H9 (cell line): ENCODE measurements at regions not wholly inside any gene's neighbourhood (a gene's known extent, or its start where the extent isn't known, plus 50 kb on each side); places are given as distances from the start of the nearest gene placed in this dataset.

Experiments
- DNase-seq: peaks from one replicate; pipeline ENCODE4 v3.0.0-alpha.2; 2017
- H2AFZ ChIP-seq: one replicate; pipeline ENCODE4 v1.6.1; 2013; ENCODE audit warnings: mild to moderate bottlenecking, low read length, control low read depth, moderate library complexity
- H2AK5ac ChIP-seq: 2 replicates; pipeline ENCODE4 v1.6.1; 2013; ENCODE audit warnings: low read length, control low read depth, mixed read lengths; ENCODE audit not compliant: insufficient read length
- H2BK120ac ChIP-seq: one replicate; pipeline ENCODE4 v1.6.1; 2013; ENCODE audit warnings: low read depth, mild to moderate bottlenecking, low read length, control low read depth, inconsistent platforms; ENCODE audit not compliant: poor library complexity, severe bottlenecking
- H2BK12ac ChIP-seq: 2 replicates; pipeline ENCODE4 v1.6.1; 2013; ENCODE audit warnings: low read length, control low read depth, mixed read lengths, low read depth; ENCODE audit not compliant: insufficient read length
- H2BK15ac ChIP-seq: 2 replicates; pipeline ENCODE4 v1.6.1; 2013; ENCODE audit warnings: low read depth, low read length, control low read depth
- H2BK20ac ChIP-seq: one replicate; pipeline ENCODE4 v1.6.1; 2013; ENCODE audit warnings: low read depth, mild to moderate bottlenecking, low read length, control low read depth, inconsistent platforms; ENCODE audit not compliant: poor library complexity, severe bottlenecking
- H2BK5ac ChIP-seq: 2 replicates; pipeline ENCODE4 v1.6.1; 2013; ENCODE audit warnings: low read length, control low read depth, mixed read lengths; ENCODE audit not compliant: insufficient read length
- H3K14ac ChIP-seq: 2 replicates; pipeline ENCODE4 v1.6.1; 2013; ENCODE audit warnings: low read length, control low read depth; ENCODE audit not compliant: insufficient read depth
- H3K18ac ChIP-seq: 2 replicates; pipeline ENCODE4 v1.6.1; 2013; ENCODE audit warnings: low read depth, mild to moderate bottlenecking, mixed read lengths, low read length, control low read depth; ENCODE audit not compliant: insufficient read length
- H3K23ac ChIP-seq: 2 replicates; pipeline ENCODE4 v1.6.1; 2013; ENCODE audit warnings: low read length, control low read depth, mixed read lengths, low read depth; ENCODE audit not compliant: insufficient read length
- H3K23me2 ChIP-seq: 2 replicates; pipeline ENCODE4 v1.6.1; 2013; ENCODE audit warnings: low read depth, mild to moderate bottlenecking, mixed read lengths, low read length, control low read depth; ENCODE audit not compliant: insufficient read length, poor library complexity, severe bottlenecking
- H3K27ac ChIP-seq: 2 replicates; pipeline ENCODE4 v1.5.1; 2013; ENCODE audit warnings: low read length, control low read depth, mixed read lengths, low read depth; ENCODE audit not compliant: insufficient read length
- H3K27me3 ChIP-seq: 2 replicates; pipeline ENCODE4 v1.6.1; 2013; ENCODE audit warnings: low read length, control low read depth, inconsistent platforms; ENCODE audit not compliant: insufficient read depth
- H3K4ac ChIP-seq: 2 replicates; pipeline ENCODE4 v1.6.1; 2013; ENCODE audit warnings: low read depth, mild to moderate bottlenecking, control low read depth, inconsistent platforms, low read length, moderate library complexity
- H3K4me1 ChIP-seq: 2 replicates; pipeline ENCODE4 v1.6.1; 2013; ENCODE audit warnings: low read length, control low read depth, inconsistent platforms; ENCODE audit not compliant: insufficient read depth
- H3K4me2 ChIP-seq: 2 replicates; pipeline ENCODE4 v1.6.1; 2013; ENCODE audit warnings: low read length, control low read depth, mixed read lengths; ENCODE audit not compliant: insufficient read length, insufficient read depth
- H3K56ac ChIP-seq: 2 replicates; pipeline ENCODE4 v1.6.1; 2013; ENCODE audit warnings: low read depth, mild to moderate bottlenecking, mixed read lengths, low read length, control low read depth; ENCODE audit not compliant: insufficient read length
- H3K79me1 ChIP-seq: 2 replicates; pipeline ENCODE4 v1.6.1; 2013; ENCODE audit warnings: low read depth, mild to moderate bottlenecking, moderate library complexity, low read length, control low read depth, inconsistent platforms; ENCODE audit not compliant: insufficient read depth, poor library complexity, severe bottlenecking
- H3K79me2 ChIP-seq: 2 replicates; pipeline ENCODE4 v1.6.1; 2013; ENCODE audit warnings: low read length, control low read depth, inconsistent platforms; ENCODE audit not compliant: insufficient read depth
- H3K9ac ChIP-seq: 2 replicates; pipeline ENCODE4 v1.6.1; 2013; ENCODE audit warnings: low read length, control low read depth, mixed read lengths; ENCODE audit not compliant: insufficient read length; ENCODE audit errors: extremely low read depth
- H3K9me3 ChIP-seq: one replicate; pipeline ENCODE4 v1.6.1; 2013; ENCODE audit warnings: low read depth, low read length, inconsistent platforms; ENCODE audit not compliant: control insufficient read depth
- H3T11ph ChIP-seq: one replicate; pipeline ENCODE4 v1.6.1; 2013; ENCODE audit warnings: mild to moderate bottlenecking, low read length, control low read depth, inconsistent platforms
- H4K20me1 ChIP-seq: one replicate; pipeline ENCODE4 v1.6.1; 2013; ENCODE audit not compliant: control insufficient read depth, insufficient read length, insufficient read depth
- H4K5ac ChIP-seq: 2 replicates; pipeline ENCODE4 v1.6.1; 2013; ENCODE audit warnings: low read depth, mild to moderate bottlenecking, mixed read lengths, low read length, control low read depth; ENCODE audit not compliant: insufficient read length
- H4K8ac ChIP-seq: replicated peaks from 2 replicates; pipeline ENCODE4 v1.6.1; 2013; ENCODE audit warnings: low read length, control low read depth, mixed read lengths, low read depth; ENCODE audit not compliant: insufficient read length
- H4K91ac ChIP-seq: 2 replicates; pipeline ENCODE4 v1.6.1; 2013; ENCODE audit warnings: low read depth, mild to moderate bottlenecking, moderate library complexity, mixed read lengths, low read length, control low read depth; ENCODE audit not compliant: insufficient read length
- H3K27ac Mint-ChIP-seq, 3 experiments: 2 replicates in 2 of 3; 3 replicates in 1 of 3; pipeline ENCODE4 v1.8.0; 2020 to 2021; ENCODE audit warnings: mixed read lengths in 3 of 3, mild to moderate bottlenecking in 1 of 3, moderate library complexity in 1 of 3
- H3K27me3 Mint-ChIP-seq: 2 replicates; pipeline ENCODE4 v1.8.0; 2021; ENCODE audit warnings: low read depth, mild to moderate bottlenecking, moderate library complexity, mixed read lengths
- H3K36me3 Mint-ChIP-seq, 3 experiments: 2 replicates in 2 of 3; 3 replicates in 1 of 3; pipeline ENCODE4 v1.8.0; 2020 to 2021; ENCODE audit warnings: low read depth in 3 of 3, mixed read lengths in 3 of 3; ENCODE audit not compliant: insufficient read depth in 1 of 3
- H3K4me1 Mint-ChIP-seq, 2 experiments: 2 replicates each; pipeline ENCODE4 v1.8.0; 2020; ENCODE audit warnings: mixed read lengths in 2 of 2
- H3K4me3 Mint-ChIP-seq, 2 experiments: 2 replicates in 1 of 2; 3 replicates in 1 of 2; pipeline ENCODE4 v1.8.0; 2020 to 2021; ENCODE audit warnings: mild to moderate bottlenecking in 2 of 2, mixed read lengths in 2 of 2, moderate library complexity in 1 of 2
- H3K9me3 Mint-ChIP-seq, 2 experiments: 2 replicates in 1 of 2; 3 replicates in 1 of 2; pipeline ENCODE4 v1.8.0; 2020; ENCODE audit warnings: mild to moderate bottlenecking in 2 of 2, mixed read lengths in 2 of 2, moderate library complexity in 1 of 2
- CTCF ChIP-seq: fragments of 200-600 bp; sonication (generic); conservative IDR thresholded peaks from 3 replicates; pipeline ENCODE4 v1.8.0; 2021; ENCODE audit warnings: antibody characterized with exemption, mild to moderate bottlenecking
- WGBS: extraction: QIAGEN DNeasy Blood & Tissue Kit; methylation state at CpG from one replicate; pipeline ENCODE4 v1.1.7; 2013; ENCODE audit warnings: missing lambda C conversion rate, low lambda C conversion rate, mixed read lengths; ENCODE audit not compliant: insufficient read length; ENCODE audit errors: extremely low coverage; 5-methylcytosine and 5-hydroxymethylcytosine counted together

- Mint-ChIP-seq H3K27me3 (peaks cover 15% of the 10 kb centered on the region), H3K36me3 (no peaks in the 10 kb centered on the region; a peak in 1 of 7 replicates), H3K4me1 (no peaks in the 10 kb centered on the region), H3K4me3 (no peak overlapping the region), H3K27ac (no peak overlapping the region), H3K9me3 (peaks cover 19 to 26% of the 10 kb centered on the region in 2 experiments)
- no peak overlapping the region for H4K8ac ChIP-seq
- H3K9ac ChIP-seq = no peak overlapping the region
- H3K27ac ChIP-seq = no peak overlapping the region
- no peaks in the 10 kb centered on the region for H3K23me2 ChIP-seq
- no peak overlapping the region for H4K91ac ChIP-seq
- H2AK5ac ChIP-seq = no peak overlapping the region
- no peak for DNase-seq
- H2BK12ac ChIP-seq = no peak overlapping the region
- H3T11ph ChIP-seq = no peak overlapping the region
- H3K18ac ChIP-seq = no peak overlapping the region
- no peak overlapping the region for H2AFZ ChIP-seq
- peaks cover 7% of the 10 kb centered on the region for H3K9me3 ChIP-seq
- no peak overlapping the region for H2BK20ac ChIP-seq
- no peak overlapping the region for H2BK15ac ChIP-seq
- no peak overlapping the region for H3K23ac ChIP-seq
- no peaks in the 10 kb centered on the region for H4K20me1 ChIP-seq
- TF ChIP-seq CTCF = no peak
- H3K4me1 ChIP-seq = no peaks in the 10 kb centered on the region
- no peaks in the 10 kb centered on the region for H3K79me1 ChIP-seq
- H4K5ac ChIP-seq = no peak overlapping the region
- no peak overlapping the region for H3K14ac ChIP-seq
- no peak overlapping the region for H3K4me2 ChIP-seq
- no peaks in the 10 kb centered on the region for H3K79me2 ChIP-seq
- H3K56ac ChIP-seq = no peak overlapping the region
- no peaks in the 10 kb centered on the region for H3K27me3 ChIP-seq
- no CpG with 5 or more reads among the region's 25 CpGs for WGBS
- no peak overlapping the region for H3K4ac ChIP-seq
- H2BK120ac ChIP-seq = no peak overlapping the region
- no peak overlapping the region for H2BK5ac ChIP-seq
These were observed 98.7 kb upstream of the NPTX2 start for GRCh38 chr7:98518159-98518947.
